ENCODE measurements at regions not wholly inside any gene's neighbourhood (a gene's known extent, or its start where the extent isn't known, plus 50 kb on each side); places are given as distances from the start of the nearest gene placed in this dataset.

- TF ChIP-seq TP53 (CRISPR knock-in tag; IDR thresholded peaks at IDR 0.05): no peak
- TF ChIP-seq REST (IDR thresholded peaks at IDR 0.05): no peak
- TF ChIP-seq PHF8 (IDR thresholded peaks at IDR 0.05; ENCODE audit: borderline replicate concordance, low read depth): no peak
Observed at GRCh38 chr10:111548084-111548726, 471.4 kb downstream of the ADRA2A start (continued).

GRCh38 chr10:111551001-111551400 is 474.2 kb downstream of the ADRA2A start:
- ATAC-seq (no peak), FAIRE-seq (no peak), DNase-seq (ENCODE audit: low read depth in 1 of 2, low spot score in 1 of 2) (no peak)
- H3K4me2 ChIP-seq: no peak overlapping the region
- 11% methylated on average over 5 of the region's 5 CpGs for WGBS (ENCODE audit: missing lambda C conversion rate)
- CTCF ChIA-PET: no interaction called here
- POLR2A ChIA-PET: no interaction called here
- no peaks in the 10 kb centered on the region for H3K9me3 ChIP-seq
- no peaks in the 10 kb centered on the region for H3K4me1 ChIP-seq
- H3K27ac ChIP-seq: no peak overlapping the region
- H3K4me3 ChIP-seq: no peak overlapping the region
- TF ChIP-seq NPAS2 (CRISPR knock-in tag; IDR thresholded peaks at IDR 0.05; ENCODE audit: borderline replicate concordance) (no peak), E2F6 (IDR thresholded peaks at IDR 0.05; ENCODE audit: borderline replicate concordance, low read depth) (no peak), JUN (IDR thresholded peaks at IDR 0.05) (no peak), SMC3 (IDR thresholded peaks at IDR 0.05) (no peak), ZC3H11A (IDR thresholded peaks at IDR 0.05) (no peak), HOXB5 (CRISPR knock-in tag; IDR thresholded peaks at IDR 0.05) (no peak), EHMT2 (IDR thresholded peaks at IDR 0.05; ENCODE audit: low read depth) (no peak), EHF (CRISPR knock-in tag; IDR thresholded peaks at IDR 0.05) (no peak), REST (IDR thresholded peaks at IDR 0.05) (no peak), POLR2A (IDR thresholded peaks at IDR 0.05; ENCODE audit: low read length) (no peak), RFX5 (IDR thresholded peaks at IDR 0.05) (no peak), BCL3 (IDR thresholded peaks at IDR 0.05) (no peak), FOSB (CRISPR knock-in tag; IDR thresholded peaks at IDR 0.05) (no peak), HOXB13 (CRISPR knock-in tag; IDR thresholded peaks at IDR 0.05; ENCODE audit: low read depth) (no peak), EP300 (IDR thresholded peaks at IDR 0.05) (no peak), BHLHE40 (IDR thresholded peaks at IDR 0.05; ENCODE audit: low read depth, low read length) (no peak), HOXA7 (CRISPR knock-in tag; IDR thresholded peaks at IDR 0.05) (no peak)
- TF ChIP-seq, protein P1, sequence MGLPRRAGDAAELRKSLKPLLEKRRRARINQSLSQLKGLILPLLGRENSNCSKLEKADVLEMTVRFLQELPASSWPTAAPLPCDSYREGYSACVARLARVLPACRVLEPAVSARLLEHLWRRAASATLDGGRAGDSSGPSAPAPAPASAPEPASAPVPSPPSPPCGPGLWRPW (IDR thresholded peaks at IDR 0.05): no peak
